Activated CD8-positive, alpha-beta memory T cell treated with anti-CD3 and anti-CD28 coated beads, Interleukin-2, amount 50 U/mL, for 24 hours (primary cell): ENCODE measurements at regions not wholly inside any gene's neighbourhood (a gene's known extent, or its start where the extent isn't known, plus 50 kb on each side); places are given as distances from the start of the nearest gene placed in this dataset.

Experiments
- DNase-seq: peaks from one replicate; pipeline ENCODE4 v3.0.0-alpha.2; 2020; ENCODE audit errors: extremely low read depth

DNA sequence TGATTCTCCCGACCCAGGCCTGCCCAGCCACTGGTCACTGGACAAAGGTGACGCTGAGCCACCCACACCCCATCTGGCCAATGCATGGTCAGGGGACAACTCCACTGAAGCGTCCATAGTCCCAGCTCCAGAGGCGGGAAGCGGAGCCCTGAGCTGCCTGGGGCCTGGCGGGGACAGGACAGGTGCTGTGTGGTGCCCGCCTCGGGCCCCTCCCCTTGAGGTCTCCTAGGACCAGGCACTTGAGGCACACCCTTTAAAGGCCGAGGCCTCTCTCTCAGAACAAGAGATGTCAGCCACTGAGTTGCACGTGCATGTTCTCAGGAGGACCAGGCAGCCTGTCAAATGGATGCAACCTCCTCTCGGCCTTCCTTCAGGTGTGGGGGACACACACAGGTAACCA, 52.5 kb upstream of the PPP2R2D start:
- DNase-seq, result no peak

DNA sequence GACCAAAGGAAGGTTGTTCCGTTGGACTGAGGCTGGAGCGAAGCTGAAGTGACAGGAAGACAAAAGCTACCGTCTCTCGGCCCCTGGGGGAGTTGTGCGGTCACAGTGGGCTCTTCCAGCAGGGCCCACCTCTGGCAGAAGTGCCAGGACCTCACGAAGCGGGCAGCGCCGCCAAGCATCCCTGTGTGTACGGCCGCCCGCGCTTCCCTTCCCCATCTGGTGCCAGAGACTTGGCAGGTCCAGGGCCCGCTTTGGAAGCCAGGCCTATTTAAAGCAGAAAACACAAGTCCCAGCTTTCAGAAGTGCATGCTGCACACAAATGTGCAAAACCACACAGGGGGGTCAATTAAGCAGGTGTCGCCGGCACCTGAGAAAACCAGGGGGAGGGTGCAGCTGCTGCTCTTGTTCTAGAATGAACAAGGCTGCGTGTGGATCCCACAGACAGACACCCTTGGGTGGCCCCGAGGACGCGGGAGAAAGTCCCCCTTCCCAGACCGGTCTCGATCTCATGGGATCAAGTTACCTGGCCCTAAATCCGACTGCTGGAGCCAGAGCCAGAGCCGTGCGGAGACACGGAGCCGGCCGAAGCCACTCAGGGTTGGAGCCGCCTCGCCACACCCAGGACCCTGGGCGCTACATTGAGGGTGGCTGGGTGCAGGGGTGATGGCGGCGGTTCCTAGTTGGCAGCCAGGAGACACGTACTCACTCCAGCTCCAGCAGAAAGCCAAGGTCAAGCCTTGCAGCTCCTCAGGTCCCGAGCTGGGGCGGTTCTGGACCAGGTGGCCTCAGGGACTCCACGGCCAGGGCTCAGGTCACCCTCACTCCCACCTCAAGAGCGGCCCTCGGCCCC, 51.8 kb upstream of the PPP2R2D start:
- no peak for DNase-seq

DNA sequence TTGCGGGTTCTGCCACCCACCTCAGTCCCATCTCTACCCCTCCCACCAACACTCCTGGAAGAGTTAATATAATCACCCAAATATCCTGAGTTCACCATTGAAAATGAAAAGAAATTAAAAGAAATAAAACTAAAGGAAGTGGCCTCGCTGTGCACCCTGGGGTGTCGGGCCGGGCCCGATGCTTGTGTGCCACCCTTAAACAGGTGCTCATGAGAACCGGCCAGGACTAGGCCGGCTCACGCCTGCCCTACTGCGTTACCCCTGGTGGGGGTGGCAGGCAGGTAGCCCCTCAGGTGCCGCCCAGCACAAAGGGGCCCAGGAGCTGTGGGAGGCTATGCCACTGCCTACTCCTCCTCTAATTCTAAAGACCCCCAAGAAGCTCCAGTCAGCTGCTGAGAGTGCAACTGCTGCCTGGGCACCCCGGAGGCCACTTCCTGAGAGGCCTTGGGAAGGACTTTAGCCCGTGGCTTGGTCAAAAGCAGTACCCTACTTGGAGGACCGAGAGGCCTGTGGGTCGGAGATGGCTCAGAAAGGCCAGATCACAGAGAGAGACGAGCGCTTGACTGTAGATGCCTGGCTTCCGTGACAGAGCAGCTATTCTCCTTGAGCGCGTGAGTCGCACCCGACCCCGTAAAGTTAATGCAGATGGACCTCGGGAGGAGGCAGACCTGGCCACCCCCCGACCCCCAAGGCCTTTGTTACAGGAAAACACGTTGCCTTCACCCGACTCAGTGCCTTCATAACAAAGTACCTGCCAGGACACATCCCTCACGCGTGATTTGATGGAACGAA, 51.0 kb upstream of the PPP2R2D start:
- no peak for DNase-seq

DNA sequence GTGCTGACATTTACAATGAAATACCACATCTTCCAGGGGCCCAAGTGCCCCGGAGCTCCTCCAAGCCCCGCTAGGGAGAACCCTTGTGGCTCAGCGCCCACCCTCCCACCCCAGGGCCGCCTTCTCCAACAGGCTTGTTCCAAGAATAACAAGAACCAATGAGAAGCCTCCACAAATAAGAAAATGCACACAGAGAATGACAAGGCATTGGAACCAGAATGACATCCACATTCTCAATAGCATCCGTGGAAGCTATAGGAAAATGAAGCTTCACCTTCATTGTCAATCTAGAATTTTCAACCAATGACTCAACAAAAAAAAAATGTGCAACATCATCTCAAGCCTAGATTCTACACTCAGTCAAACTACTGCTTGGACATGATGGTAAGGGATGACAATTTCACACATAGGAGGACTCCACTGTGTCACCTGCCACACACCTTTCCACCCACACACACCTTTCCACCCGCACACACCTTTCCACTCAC, 50.4 kb upstream of the PPP2R2D start:
- DNase-seq, result no peak
